ENCODE measurements at regions not wholly inside any gene's neighbourhood (a gene's known extent, or its start where the extent isn't known, plus 50 kb on each side); places are given as distances from the start of the nearest gene placed in this dataset.

DNA sequence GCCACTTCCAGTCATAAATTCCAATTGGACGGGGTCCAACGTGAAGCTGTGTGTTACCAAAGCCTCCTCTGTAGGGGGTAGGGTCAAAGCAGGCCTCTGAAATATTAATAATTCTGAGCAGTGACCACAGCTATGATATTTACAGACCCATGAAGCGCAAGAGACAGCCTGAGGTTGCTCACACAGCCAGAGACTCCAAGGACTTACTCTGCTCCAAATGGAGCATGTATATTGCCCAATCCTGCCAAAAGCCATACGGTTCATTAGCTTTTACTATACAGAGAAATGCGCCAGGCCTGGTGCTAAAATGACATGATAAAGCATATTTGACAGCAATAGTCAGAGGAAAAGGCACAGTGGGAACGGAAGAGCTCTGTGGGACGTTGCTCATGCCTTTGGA is 151.3 kb downstream of the PAH start:
- TF ChIP-seq, protein P1, sequence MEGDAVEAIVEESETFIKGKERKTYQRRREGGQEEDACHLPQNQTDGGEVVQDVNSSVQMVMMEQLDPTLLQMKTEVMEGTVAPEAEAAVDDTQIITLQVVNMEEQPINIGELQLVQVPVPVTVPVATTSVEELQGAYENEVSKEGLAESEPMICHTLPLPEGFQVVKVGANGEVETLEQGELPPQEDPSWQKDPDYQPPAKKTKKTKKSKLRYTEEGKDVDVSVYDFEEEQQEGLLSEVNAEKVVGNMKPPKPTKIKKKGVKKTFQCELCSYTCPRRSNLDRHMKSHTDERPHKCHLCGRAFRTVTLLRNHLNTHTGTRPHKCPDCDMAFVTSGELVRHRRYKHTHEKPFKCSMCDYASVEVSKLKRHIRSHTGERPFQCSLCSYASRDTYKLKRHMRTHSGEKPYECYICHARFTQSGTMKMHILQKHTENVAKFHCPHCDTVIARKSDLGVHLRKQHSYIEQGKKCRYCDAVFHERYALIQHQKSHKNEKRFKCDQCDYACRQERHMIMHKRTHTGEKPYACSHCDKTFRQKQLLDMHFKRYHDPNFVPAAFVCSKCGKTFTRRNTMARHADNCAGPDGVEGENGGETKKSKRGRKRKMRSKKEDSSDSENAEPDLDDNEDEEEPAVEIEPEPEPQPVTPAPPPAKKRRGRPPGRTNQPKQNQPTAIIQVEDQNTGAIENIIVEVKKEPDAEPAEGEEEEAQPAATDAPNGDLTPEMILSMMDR (IDR thresholded peaks at IDR 0.05) = no peak
- TF ChIP-seq POLR2A (IDR thresholded peaks at IDR 0.05) = no peak
- TF ChIP-seq POLR2AphosphoS5 (IDR thresholded peaks at IDR 0.05; ENCODE audit: insufficient read depth in 1 of 2, low read depth in 1 of 2) = no peak
